ENCODE measurements at regions not wholly inside any gene's neighbourhood (a gene's known extent, or its start where the extent isn't known, plus 50 kb on each side); places are given as distances from the start of the nearest gene placed in this dataset.
"Not testable (repeated sequence)": the region's sequence is repeated elsewhere in the genome, so short reads cannot be mapped to it uniquely, and the experiment has no call there.

DNA sequence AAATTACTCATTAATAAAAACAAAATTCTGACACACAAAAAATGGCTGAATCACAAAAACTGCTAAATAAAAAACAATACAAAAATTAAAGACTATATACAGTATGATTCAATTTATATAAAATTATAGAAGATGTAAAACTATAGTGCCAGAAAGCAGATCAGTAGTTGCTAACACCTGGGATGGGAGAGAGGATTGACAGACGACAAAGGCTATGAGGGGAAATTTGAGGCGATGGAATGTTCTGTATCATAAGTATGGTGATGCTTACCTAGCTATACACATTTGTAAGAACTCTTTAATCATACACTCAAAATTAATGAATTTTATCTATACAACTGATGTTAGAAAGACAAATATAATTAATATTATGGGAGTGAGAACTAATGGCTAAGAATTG is 247.9 kb upstream of the GJE1 start:
- no peak for FAIRE-seq

DNA sequence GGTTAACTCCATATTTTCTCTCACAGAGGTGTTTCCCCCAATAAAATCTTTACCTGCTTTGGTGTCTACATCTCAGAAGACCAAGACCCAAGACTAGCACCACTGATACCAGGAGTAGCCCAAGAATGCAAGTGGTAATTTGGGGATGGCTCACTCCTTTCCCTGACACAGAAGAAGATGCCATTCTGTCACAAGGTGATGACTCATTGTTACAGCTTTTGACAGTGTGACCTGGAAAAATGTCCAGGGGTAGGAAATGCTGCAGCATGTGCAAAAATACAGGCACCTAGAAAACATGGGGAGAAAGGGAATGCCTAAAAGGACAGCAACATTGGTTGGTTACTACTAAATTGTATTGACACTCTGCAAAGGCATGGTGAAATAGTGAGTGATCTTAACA is 254.0 kb upstream of the GJE1 start:
- DNase-seq (ENCODE audit: insufficient read length, low spot score) (no peak), FAIRE-seq (no peak)

More for the DNA sequence above, 247.9 kb upstream of the GJE1 start:
- no peak for DNase-seq (ENCODE audit: insufficient read length, low spot score)

DNA sequence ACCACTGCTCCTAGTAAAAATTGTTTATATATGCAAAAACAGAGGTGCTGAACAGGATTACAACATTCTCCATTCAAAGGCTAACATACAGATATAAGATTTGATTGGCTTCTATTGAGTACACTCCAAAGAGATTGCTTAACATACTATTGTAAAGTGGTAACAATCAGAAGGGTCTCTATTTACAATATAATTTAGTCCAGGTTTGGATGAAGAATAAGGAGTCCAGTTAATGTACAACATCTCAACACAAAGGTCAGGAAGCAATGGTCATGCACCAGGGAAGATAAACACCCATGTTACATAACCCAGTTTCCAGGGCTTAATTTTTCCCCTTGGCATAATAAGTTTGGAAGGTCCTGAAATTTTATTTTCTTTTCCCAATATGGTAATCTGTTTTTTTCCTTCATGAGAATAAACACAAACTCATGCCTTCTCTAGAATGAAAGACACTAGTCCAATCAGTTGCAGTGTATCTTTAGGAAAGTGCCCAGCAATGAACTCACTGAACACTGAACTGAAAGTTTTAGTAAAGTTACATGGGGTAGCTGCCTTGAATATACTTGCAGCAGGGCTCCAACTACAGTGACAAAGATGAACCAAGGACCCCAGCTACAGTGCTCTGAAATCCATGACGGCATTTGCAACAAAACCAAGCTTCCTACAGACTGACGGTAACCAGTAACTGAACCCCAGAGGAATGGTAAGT is 255.3 kb upstream of the GJE1 start:
- FAIRE-seq: no peak
- DNase-seq (ENCODE audit: insufficient read length, low spot score): no peak

DNA sequence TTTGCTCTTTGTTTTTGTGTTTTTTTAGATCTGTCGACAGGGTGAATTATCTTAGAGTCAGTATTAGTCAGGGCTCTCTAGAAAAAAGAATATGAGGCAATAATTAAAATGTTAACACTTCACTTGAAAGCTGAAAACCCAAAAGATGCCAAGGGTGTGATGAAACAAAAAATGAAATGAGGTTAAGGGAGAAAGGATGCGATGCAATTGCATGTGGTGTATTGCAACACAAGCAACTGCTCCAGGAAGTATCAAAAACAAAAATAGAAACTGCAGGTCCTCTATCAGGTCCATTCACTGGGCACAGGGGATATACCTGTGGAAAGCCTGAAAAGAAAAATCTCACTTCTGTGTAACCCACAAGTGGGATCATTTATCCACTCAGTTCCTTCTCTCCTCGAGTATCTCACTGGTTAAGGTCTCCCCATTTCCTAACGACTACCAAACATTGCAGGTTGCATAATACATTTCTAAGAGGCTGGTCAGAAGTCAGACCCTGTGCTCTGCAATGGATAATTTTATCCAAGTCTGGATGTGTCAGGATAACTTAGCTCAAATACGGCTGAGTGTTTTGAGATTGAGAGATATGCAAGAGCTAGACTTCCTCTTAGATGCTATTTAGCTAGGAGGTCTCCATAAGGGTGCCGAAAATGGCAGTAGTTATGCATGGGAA is 257.7 kb upstream of the GJE1 start:
- no peak for DNase-seq (ENCODE audit: insufficient read length, low spot score)
- no peak for FAIRE-seq

DNA sequence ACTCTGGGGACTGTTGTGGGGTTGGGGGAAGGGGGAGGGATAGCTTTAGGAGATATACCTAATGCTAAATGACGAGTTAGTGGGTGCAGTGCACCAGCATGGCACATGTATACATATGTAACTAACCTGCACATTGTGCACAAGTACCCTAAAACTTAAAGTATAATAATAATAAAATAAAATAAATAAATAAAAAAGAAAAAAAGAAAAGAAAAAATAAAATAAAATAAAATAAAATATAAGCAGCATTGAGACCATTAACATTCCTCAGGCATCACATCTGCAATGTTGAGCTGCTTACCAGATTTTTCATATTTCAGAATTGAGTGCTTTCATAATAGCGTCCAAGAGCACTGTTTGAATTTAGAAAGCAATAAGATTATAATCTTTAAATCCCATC is 263.2 kb upstream of the GJE1 start:
- DNase-seq (ENCODE audit: insufficient read length, low spot score); FAIRE-seq: not testable (repeated sequence)

DNA sequence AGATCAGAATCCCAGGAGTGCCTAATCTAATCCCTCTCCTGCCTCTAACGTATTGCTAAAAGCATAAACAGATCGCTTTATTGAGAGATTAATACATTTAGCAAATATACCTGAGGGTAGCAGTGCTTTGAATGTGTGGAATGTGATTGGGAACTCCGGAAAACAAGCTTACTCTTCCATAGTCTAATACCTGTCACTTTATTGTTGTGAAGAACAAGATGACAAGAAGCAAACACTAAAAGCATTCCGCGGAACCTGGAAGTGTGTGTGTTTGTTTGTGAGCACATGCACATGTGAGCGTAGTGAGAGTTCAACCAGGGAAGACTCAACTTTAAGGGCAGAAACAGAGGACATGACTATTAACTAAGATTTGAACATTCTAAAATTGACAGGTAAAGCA is 265.0 kb upstream of the GJE1 start:
- DNase-seq (ENCODE audit: insufficient read length, low spot score): no peak

DNA sequence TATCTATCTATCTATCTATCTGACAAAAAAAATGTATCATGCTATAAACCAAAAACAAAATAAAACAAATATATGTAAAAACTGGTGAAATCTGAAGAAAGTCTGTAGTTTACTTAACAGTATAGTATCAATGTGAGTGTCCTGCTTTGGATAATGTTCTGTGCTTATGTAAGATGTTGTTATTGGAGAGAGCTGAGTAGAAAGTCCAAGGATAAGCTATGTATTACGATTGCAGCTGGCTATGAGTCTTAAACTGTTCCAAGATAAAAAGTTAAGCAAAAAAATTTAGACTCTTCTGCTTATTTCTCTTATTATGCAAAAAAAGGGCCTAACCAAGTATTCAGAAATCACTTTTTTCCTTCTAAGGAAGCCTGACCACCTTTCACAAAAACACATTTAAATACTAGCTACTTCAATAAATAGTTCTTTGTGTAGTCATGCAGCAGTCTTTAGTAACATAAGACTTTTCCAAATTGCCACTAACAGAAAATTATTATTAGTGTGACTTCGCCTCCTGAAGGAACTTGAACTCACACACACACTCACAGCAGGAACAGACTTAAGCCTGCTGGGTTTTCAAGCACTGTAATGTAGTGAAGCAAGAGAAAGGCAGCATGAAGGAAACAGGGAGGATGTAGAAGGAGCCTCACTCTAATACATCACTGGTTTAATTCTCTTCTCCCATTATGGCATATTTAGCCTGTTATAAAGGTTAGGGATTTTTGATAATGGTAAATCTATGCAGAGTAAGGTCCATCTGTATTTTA is 265.8 kb upstream of the GJE1 start:
- no peak for FAIRE-seq
- no peak for DNase-seq (ENCODE audit: insufficient read length, low spot score)

More for the DNA sequence above, 265.0 kb upstream of the GJE1 start:
- FAIRE-seq: no peak

DNA sequence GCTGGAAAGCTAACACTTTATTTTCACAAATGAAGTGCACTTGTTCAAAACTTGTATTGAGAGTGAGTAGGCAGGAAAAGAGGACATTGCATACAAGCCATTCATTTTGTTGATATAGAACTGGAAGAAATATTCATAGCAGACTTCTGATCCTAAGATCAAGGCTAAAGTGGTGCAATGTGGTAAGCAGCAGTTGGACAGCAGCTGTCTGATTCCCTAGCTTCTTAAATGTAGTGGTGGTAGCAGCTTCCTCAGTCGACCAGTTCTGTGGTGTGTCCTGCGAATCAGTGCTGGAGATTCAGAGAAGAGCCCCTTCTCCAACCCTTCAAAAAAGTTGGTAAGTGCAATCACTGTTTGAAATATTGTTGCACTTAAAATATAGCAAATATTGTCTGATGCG is 281.7 kb upstream of the GJE1 start:
- DNase-seq (ENCODE audit: insufficient read length, low spot score) (no peak), FAIRE-seq (no peak)

DNA sequence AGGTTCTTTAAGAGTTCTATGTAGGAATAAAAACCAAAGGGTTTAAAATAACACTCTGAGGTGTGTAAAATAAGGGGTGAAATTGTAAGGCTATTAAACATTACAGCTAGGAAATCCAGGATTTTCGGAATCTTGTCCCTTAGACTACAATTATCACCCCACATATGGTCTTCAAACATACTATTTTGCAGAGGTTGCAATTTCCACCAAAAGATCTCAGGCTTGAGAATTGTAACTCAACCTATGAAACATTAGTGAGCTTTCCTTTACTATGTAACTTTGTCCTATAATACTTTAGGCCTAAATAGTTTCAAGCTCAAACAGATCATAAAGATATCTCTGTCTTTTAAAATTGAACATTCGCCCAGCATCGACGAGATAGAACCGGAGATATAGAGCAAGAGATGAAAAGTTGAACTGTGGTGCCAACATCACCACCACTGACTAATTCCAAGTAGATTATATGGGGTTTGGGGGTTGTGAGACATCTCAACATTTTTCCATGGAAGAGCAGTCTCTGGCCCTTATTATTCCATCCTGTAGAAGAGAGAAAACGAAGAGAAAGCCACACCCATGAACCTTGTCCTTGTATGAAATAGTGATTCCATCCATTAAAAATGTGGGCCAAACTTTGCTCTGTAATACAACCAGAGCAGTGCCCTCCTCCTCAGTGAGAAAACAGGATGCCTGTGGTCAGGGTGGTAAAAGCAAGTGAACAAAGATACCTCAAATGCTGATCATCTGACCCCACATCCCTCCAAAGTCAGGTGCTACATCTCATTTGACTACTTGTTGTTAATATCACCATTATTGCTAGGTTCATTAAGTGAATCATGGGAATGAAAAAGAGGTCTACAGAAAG is 284.5 kb upstream of the GJE1 start:
- FAIRE-seq (no peak), DNase-seq (ENCODE audit: insufficient read length, low spot score) (no peak)

DNA sequence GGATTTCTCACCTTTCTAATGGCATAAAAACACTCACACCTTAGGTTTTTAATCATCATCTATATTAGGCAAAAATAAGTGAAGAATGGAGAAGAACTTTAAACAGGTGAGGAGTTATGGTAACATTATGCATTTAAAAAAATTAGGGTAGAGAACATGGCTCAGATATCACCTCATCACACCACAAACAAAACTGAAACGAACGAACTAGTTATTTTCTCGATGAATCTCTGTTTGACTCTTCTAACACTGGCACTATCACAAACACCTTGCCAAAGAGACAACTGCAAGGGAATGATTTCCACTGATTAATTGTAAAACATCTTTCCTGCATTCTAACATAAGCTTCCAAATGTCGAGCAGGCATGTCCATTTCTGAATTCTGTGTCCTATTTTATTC is 286.1 kb upstream of the GJE1 start:
- DNase-seq (ENCODE audit: insufficient read length, low spot score) (no peak), FAIRE-seq (no peak)

DNA sequence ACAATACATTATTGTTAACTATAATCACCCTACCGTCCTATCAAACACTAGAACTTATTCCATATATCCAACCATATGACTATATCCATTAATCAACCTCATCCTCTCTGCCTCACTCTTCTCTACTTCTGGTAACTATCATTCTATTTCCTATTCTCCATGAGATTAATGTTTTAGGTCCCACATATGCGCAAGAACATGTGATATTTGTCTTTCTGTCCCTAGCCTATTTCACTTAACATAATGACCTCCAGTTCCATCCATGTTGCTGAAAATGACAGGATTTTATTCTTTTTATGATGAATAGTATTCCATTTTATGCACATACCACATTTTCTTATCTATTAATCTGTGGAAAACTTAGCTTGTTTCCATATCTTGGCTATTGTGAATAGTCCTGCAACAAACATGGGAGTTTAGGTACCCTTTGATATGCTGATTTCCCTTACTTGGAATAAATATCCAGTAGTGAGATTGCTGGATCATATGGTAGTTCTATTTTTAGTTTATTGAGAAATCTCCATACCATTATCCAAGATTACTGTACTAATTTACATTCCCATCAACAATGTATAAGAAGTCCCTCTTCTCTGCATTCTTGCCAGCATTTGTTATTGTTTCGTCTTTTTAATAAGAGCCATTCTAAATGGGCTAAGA is 289.4 kb upstream of the GJE1 start:
- FAIRE-seq: no peak
- no peak for DNase-seq (ENCODE audit: insufficient read length, low spot score)

DNA sequence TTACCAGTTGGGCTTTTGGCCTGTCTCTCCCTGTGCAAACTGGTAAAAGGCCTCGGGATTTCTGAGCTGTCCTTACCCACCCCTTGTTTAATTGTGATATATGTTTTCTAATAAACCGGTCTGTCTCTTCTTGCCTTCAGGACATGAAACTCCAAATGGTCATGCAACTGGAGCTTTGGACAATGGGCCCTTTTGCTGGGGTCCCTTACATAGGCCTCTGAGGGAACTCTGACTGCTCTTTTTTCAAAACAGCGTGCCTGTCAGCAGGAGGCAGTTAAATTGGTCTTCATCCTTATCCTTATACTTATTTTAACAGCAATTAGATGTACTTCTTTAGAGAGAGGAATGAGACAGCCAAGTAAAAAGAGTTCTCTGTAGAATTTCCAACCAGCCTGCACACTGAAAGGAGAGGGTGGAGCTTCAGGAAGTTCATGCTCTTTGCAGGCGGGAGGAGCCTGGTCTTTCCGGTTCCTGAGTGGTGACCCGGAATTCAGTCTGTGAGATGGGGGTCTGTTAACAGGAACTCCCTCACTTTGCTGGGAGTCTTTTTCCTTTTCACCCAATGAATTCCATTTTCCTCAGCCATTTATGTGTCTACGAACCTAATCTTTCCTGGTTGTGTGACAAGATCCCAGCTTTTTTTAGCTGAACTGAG is 299.6 kb upstream of the GJE1 start:
- FAIRE-seq (no peak), DNase-seq (ENCODE audit: insufficient read length, low spot score) (no peak)

DNA sequence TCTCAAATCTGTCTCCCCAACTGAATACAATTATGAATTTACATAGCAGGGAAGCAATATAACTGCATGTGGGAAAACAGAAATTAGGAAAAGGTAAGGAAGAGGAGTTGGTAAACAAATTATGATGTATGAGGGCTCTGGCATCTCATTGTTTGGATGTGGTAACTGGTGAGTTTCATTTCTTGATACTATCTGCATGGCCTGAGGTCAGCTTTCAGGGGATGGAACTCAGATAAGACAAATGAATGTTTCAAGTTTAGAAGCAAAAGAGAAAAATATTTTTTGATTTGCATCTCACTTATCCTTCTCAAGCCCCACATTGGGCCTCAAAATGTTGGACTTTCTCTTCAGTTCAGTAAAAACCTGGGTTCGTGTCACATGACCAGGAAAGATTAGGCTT is 302.2 kb upstream of the GJE1 start:
- no peak for FAIRE-seq
- no peak for DNase-seq (ENCODE audit: insufficient read length, low spot score)

DNA sequence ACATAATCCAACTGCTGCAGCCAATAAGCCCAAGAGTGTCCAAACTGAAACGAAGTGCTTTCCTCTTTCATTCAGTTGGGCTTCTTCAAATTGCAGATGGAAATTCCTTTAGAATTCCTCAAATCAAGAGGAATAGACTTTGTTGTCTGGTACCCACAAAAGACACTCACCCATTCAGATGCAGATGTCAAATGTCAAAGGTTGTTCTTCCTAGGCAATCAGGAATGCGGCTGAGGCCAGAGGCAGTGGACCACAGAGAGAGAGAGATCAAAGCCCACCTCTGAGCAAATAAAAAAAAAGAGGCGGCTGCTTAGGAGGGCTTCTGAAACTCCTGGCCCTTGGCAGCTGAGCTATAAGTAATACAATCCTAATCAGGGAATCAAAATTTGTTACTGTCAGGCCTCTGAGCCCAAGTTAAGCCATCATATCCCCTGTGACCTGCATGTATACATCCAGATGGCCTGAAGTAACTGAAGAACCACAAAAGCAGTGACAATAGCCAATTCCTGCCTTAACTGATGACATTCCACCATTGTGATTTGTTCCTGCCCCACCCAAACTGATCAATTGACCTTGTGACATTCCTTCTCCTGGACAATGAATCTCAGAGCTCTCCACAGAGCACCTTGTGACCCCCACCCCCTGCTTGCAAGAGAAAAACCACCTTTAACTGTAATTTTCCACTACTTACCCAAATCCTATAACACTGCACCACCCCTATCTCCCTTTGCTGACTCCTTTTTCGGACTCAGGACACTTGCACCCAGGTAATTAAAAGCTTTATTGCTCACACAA is 303.0 kb upstream of the GJE1 start:
- DNase-seq (ENCODE audit: insufficient read length, low spot score) (no peak), FAIRE-seq (no peak)

DNA sequence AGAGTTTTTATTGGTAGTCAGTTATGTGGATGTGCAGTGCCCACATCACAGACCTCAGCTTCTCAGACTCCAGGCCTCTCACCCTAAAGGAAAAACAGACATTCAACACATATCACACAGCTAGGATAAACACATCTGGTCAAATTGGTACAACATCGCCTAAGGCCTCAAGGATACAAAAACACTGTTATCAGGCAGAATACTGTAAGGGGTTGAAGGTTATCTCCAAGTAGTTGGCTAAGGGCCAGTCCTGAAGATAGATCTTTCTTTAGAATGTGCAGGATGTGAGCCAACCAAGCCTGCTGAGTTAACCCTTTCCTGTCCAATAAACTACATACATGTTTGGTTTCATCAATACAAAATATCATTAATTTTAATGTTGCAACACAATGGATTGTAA is 308.4 kb upstream of the GJE1 start:
- FAIRE-seq: no peak

DNA sequence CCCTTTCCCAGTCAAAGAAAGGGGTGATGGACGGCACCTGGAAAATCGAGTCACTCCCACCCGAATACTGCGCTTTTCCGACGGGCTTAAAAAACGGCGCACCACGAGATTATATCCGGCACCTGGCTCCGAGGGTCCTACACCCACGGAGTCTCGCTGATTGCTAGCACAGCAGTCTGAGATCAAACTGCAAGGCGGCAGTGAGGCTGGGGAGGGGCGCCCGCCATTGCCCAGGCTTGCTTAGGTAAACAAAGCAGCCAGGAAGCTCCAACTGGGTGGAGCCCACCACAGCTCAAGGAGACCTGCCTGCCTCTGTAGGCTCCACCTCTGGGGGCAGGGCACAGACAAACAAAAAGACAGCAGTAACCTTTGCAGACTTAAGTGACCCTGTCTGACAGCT is 317.7 kb upstream of the GJE1 start:
- FAIRE-seq; DNase-seq (ENCODE audit: insufficient read length, low spot score): not testable (repeated sequence)

More for the DNA sequence above, 308.4 kb upstream of the GJE1 start:
- DNase-seq (ENCODE audit: insufficient read length, low spot score): no peak

DNA sequence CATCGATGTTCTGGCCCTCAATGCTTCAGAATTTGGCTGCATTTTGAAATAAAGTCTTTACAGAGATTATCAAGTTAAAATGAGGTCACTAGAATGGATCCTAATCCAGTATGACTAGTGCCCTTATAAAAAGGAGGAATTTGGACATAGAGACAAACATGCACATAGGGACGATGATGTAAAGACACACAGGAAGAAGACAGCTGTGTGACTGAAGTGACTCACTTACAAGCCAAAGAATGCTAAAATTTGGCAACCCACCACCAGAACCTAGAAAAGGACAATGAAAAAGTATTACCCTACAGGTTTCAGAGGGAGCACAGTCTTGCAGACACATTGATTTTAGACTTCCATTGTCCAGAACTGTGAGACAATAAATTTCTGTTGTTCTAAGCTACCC is 322.8 kb upstream of the GJE1 start:
- no peak for DNase-seq (ENCODE audit: insufficient read length, low spot score)
- FAIRE-seq: no peak

DNA sequence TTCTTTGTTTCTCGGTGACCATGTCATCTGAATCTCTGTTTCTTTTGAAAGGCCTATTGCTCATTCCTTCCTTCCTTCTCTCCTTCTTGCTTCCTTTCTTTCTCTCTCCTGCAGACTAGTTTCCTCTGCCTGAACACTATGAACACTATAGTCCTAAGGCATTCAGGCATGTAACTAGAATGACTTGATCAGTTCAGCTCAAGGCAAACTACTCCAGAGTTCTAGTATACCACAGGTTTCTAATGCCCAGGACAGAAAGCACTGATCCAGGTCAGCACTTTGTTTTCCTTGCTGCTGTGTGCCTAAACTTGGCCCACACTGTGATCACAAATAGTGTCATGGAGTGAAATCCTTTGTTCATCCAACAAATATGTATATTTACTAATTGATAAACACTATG is 324.1 kb upstream of the GJE1 start:
- DNase-seq (ENCODE audit: insufficient read length, low spot score) (no peak), FAIRE-seq (no peak)

DNA sequence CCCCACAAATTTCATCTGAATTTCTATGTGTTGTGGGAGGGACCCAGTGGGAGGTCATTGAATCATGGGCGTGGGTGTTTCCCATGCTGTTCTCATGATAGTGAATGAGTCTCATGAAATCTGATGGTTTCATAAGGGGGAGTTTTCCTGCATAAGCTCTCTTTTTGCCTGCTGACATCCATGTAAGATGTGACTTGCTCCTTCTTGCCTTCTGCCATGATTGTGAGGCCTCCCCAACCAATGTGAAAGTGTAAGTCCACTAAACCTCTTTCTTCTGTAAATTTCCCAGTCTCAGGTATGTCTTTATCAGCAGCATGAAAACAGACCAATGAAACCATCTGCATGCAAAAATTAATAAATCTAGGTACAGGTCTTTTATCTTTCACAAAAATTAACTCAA is 331.8 kb upstream of the GJE1 start:
- DNase-seq (ENCODE audit: insufficient read length, low spot score); FAIRE-seq: not testable (repeated sequence)
